ENCODE measurements at regions not wholly inside any gene's neighbourhood (a gene's known extent, or its start where the extent isn't known, plus 50 kb on each side); places are given as distances from the start of the nearest gene placed in this dataset.
"Not testable (repeated sequence)": the region's sequence is repeated elsewhere in the genome, so short reads cannot be mapped to it uniquely, and the experiment has no call there.

DNA sequence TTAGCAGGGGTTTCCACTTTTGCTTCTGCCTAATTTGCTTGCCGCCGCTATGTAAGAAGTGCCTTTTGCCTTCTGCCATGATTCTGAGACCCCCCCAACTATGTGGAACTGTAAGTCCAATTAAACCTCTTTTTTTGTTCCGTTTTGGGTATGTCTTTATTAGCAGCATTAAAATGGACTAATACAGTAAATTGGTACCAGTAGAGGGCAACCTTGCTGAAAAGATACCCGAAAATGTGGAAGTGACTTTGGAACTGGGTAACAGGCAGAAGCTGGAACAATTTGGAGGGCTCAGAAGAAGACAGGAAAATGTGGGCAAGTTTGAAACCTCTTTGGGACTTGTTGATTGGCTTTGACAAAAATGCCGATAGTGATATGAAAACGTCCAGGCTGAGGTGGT is 216.1 kb upstream of the FSIP2 start:
- no peak for TF ChIP-seq JUND (IDR thresholded peaks at IDR 0.05; ENCODE audit: low read depth)
- no peak for DNase-seq (ENCODE audit: low read depth in 1 of 2, low spot score in 1 of 2)
- in situ Hi-C loops (cut with HindIII; ENCODE audit: low pct_unique_long_range_greater_than_20kb, low sequenced_read_pairs): no loop called here

- DNase-seq (ENCODE audit: low read depth in 1 of 2, low spot score in 1 of 2); in situ Hi-C loops (cut with HindIII; ENCODE audit: low pct_unique_long_range_greater_than_20kb, low sequenced_read_pairs): not testable (repeated sequence)
Observed at GRCh38 chr2:185524242-185524641, 214.4 kb upstream of the FSIP2 start.

- DNase-seq (ENCODE audit: low read depth in 1 of 2, low spot score in 1 of 2): no peak
- no peak for TF ChIP-seq JUND (IDR thresholded peaks at IDR 0.05; ENCODE audit: low read depth)
- in situ Hi-C loops (cut with HindIII; ENCODE audit: low pct_unique_long_range_greater_than_20kb, low sequenced_read_pairs): no loop called here
Observed at GRCh38 chr2:185526161-185526560, 212.4 kb upstream of the FSIP2 start.

DNA sequence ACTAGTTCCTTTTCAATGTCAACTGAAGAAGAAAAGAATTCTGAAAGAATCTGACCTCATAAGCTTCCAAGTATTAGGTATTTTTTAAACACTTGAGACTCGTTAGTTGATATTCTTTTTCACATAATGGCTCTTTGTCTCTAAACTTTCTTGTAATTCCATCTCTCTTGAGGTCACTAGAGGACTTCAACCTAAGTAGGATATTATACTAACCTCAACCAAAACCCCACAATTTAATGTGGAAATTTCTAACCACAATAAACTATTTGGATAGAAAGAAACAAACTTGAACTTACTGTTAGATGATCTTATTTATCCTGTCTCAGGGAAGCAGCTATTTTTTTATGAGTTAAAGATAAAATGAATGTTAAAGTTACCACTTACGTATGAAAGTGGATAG is 206.9 kb upstream of the FSIP2 start:
- DNase-seq (ENCODE audit: low read depth in 1 of 2, low spot score in 1 of 2): no peak
- in situ Hi-C loops (cut with HindIII; ENCODE audit: low pct_unique_long_range_greater_than_20kb, low sequenced_read_pairs): no loop called here
- no peak for TF ChIP-seq JUND (IDR thresholded peaks at IDR 0.05; ENCODE audit: low read depth)

DNA sequence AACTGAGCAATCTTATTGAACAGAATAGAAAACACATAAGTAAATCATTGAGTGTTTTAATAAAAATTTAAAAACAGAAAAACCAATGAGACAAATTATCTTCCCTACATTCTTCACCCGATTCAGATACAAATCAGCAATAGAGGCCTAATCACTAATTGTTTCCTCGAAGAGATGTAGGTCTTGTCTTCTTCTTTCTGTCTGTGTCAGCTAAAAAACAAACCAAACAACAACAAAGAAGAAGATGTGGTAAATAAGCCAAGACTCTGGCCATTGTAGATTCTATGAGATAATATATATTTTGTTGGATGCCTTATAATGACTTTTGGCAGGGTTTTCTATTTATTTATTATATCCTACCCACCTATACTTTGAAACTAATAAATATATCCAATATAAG is 200.9 kb upstream of the FSIP2 start:
- in situ Hi-C loops (cut with HindIII; ENCODE audit: low pct_unique_long_range_greater_than_20kb, low sequenced_read_pairs): no loop called here
- DNase-seq (ENCODE audit: low read depth in 1 of 2, low spot score in 1 of 2): no peak
- no peak for TF ChIP-seq JUND (IDR thresholded peaks at IDR 0.05; ENCODE audit: low read depth)

DNA sequence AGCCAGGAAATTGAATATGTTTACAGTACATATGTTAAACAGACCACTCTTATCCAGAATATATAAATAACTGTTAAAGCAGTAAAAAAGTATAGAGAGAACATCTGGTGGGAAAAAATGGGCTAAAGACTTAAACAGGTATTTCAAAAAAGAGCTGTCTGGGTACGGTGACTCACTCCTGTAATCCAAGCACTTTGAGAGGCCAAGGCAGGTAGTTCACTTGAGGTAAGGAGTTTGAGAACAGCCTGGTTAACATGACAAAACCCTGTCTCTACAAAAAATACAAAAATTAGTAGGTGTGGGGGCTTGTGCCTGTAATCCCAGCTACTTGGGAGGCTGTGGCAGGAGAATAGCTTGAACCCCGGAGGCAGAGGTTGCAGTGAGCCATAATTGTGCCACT is 171.4 kb upstream of the FSIP2 start:
- no peak for DNase-seq (ENCODE audit: low read depth in 1 of 2, low spot score in 1 of 2)
- in situ Hi-C loops (cut with HindIII; ENCODE audit: low pct_unique_long_range_greater_than_20kb, low sequenced_read_pairs): no loop called here
- no peak for TF ChIP-seq JUND (IDR thresholded peaks at IDR 0.05; ENCODE audit: low read depth)

- TF ChIP-seq JUND (IDR thresholded peaks at IDR 0.05; ENCODE audit: low read depth): no peak
- no peak for DNase-seq (ENCODE audit: low read depth in 1 of 2, low spot score in 1 of 2)
- in situ Hi-C loops (cut with HindIII; ENCODE audit: low pct_unique_long_range_greater_than_20kb, low sequenced_read_pairs): no loop called here
Observed at GRCh38 chr2:185567940-185568339, 170.7 kb upstream of the FSIP2 start.

- in situ Hi-C loops (cut with HindIII; ENCODE audit: low pct_unique_long_range_greater_than_20kb, low sequenced_read_pairs): no loop called here
- no peak for TF ChIP-seq JUND (IDR thresholded peaks at IDR 0.05; ENCODE audit: low read depth)
- DNase-seq (ENCODE audit: low read depth in 1 of 2, low spot score in 1 of 2): no peak
Observed at GRCh38 chr2:185578322-185578721, 160.3 kb upstream of the FSIP2 start.

DNA sequence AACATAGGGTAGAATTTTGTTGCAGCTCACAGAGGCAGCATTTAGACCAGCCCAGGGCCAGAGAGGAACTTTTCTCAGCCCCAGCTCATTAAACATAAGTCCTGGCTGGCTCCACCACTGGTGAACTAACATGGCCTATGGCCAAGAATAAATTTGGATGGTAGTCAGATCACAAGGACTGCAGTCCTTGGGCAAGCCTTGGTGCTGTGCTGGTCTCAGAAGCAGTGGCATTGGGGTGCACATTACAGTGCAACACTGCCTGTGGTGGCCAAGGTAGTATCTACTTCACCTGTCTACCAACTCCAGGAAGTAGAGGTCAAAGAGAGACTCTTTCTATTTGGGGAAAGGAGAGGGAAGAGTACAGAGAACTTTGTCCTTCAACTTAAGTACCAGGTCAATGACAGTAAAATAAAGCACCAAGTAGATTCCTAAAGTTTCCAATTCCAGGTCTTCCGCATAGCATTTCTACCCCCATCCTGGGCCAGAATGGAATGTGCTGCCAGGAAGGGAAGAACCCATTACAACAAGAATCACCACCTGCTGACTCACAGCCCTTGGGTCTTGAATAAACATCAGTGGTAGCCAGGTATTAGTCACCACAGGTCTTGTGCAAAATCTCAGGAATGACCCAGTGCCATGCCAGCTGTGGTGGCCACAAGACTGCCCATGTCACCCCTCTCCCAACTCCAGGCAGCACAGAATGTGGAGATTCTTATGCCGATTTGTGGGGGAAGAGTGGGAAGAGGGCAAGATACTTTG is 155.4 kb upstream of the FSIP2 start:
- no peak for TF ChIP-seq JUND (IDR thresholded peaks at IDR 0.05; ENCODE audit: low read depth)
- peak in 1 of 2 experiments; percentile 35 for DNase-seq (ENCODE audit: low read depth in 1 of 2, low spot score in 1 of 2)
- in situ Hi-C loops (cut with HindIII; ENCODE audit: low pct_unique_long_range_greater_than_20kb, low sequenced_read_pairs): no loop called here

- DNase-seq (ENCODE audit: low read depth in 1 of 2, low spot score in 1 of 2); in situ Hi-C loops (cut with HindIII; ENCODE audit: low pct_unique_long_range_greater_than_20kb, low sequenced_read_pairs): not testable (repeated sequence)
Observed at GRCh38 chr2:185585165-185585564, 153.4 kb upstream of the FSIP2 start.

GRCh38 chr2:185591276-185591675 is 147.3 kb upstream of the FSIP2 start:
- DNase-seq (ENCODE audit: low read depth in 1 of 2, low spot score in 1 of 2); in situ Hi-C loops (cut with HindIII; ENCODE audit: low pct_unique_long_range_greater_than_20kb, low sequenced_read_pairs): not testable (repeated sequence)

- no peak for DNase-seq (ENCODE audit: low read depth in 1 of 2, low spot score in 1 of 2)
- in situ Hi-C loops (cut with HindIII; ENCODE audit: low pct_unique_long_range_greater_than_20kb, low sequenced_read_pairs): no loop called here
- TF ChIP-seq JUND (IDR thresholded peaks at IDR 0.05; ENCODE audit: low read depth): no peak
Observed at GRCh38 chr2:185607945-185608344, 130.7 kb upstream of the FSIP2 start.

- TF ChIP-seq JUND (IDR thresholded peaks at IDR 0.05; ENCODE audit: low read depth): no peak
- peak in 1 of 2 experiments; percentile 49 for DNase-seq (ENCODE audit: low read depth in 1 of 2, low spot score in 1 of 2)
- in situ Hi-C loops (cut with HindIII; ENCODE audit: low pct_unique_long_range_greater_than_20kb, low sequenced_read_pairs): no loop called here
Observed at GRCh38 chr2:185608799-185609198, 129.8 kb upstream of the FSIP2 start.

GRCh38 chr2:185610301-185610700 is 128.3 kb upstream of the FSIP2 start:
- in situ Hi-C loops (cut with HindIII; ENCODE audit: low pct_unique_long_range_greater_than_20kb, low sequenced_read_pairs): no loop called here
- no peak for TF ChIP-seq JUND (IDR thresholded peaks at IDR 0.05; ENCODE audit: low read depth)
- DNase-seq (ENCODE audit: low read depth in 1 of 2, low spot score in 1 of 2): no peak

Measured in T47D (cell line).